Stimulated activated CD4-positive, alpha-beta T cell treated with anti-CD3 and anti-CD28 coated beads, Interleukin-15, amount 100 ng/mL, for 48 hours (primary cell): ENCODE measurements at regions not wholly inside any gene's neighbourhood (a gene's known extent, or its start where the extent isn't known, plus 50 kb on each side); places are given as distances from the start of the nearest gene placed in this dataset.
"Not testable (repeated sequence)": the region's sequence is repeated elsewhere in the genome, so short reads cannot be mapped to it uniquely, and the experiment has no call there.

Experiments
- DNase-seq, 2 donors: peaks; one replicate each; pipeline ENCODE4 v3.0.0-alpha.2; 2020; ENCODE audit warnings: low read depth in 2 of 2

DNA sequence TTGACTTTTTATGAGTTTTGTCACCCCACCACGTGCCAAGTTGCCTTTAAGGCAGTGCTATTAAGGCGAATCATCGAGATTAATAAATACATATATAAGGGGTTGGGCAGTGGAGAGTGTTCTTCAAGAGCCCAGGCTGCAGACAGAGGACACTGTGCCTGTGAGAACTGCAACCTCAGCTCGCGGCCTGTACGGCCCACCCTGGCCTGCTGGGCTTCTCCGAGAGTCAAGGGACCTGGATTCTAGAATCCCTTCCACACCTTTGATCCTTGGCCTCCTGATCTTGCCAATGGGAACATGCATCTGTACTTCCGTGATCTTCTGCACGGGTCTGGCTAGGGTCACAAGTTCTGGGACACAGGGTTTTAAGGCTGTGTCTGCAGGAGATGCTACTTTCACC lies 54.5 kb downstream of the IRX5 start:
- DNase-seq = no peak

DNA sequence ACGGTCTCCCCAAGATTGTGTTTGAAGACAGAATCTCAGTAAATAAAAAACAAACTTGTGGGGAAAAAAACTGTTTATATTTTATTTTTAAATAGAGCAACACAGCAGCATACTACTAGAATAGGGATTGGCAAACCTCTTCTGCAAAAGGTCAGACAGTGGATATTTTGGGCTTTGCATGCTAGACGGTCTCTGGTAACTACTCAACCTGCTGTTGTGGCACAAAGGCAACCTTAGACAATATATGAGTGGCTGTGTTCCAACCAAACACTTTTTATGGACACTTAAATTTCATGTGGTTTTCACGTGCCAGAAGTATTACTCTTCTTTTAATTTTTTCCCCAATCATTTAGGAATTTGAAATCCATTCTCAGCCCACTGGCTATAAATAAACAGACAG lies 55.0 kb downstream of the IRX5 start:
- DNase-seq = no peak

DNA sequence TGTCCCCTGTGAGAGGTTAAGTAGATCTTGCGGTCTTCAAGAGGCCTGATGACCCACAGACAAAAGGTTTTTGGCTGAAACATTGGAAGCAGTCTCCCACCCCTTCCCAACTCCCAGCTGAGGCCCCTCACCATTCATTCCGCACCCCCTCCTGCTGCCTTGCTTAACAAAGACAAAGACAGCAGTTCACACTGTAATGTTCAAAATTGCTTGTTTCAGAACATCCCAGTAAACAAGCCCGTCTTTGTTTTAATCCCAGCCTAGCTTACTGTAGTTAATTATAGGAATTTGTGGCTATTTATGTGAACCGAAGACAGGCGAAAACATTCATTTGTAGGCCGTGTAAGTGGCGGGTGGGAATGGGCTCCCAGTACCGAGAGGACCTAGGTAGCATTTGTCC lies 55.7 kb downstream of the IRX5 start:
- no peak for DNase-seq

- DNase-seq = no peak
These were observed 56.4 kb downstream of the IRX5 start for GRCh38 chr16:54987081-54987480.

- DNase-seq = no peak
These were observed 60.9 kb downstream of the IRX5 start for GRCh38 chr16:54991525-54991924.

GRCh38 chr16:54991946-54992345 lies 61.3 kb downstream of the IRX5 start:
- not testable (repeated sequence) for DNase-seq

GRCh38 chr16:54993106-54993895 lies 62.6 kb downstream of the IRX5 start:
- DNase-seq = no peak

DNA sequence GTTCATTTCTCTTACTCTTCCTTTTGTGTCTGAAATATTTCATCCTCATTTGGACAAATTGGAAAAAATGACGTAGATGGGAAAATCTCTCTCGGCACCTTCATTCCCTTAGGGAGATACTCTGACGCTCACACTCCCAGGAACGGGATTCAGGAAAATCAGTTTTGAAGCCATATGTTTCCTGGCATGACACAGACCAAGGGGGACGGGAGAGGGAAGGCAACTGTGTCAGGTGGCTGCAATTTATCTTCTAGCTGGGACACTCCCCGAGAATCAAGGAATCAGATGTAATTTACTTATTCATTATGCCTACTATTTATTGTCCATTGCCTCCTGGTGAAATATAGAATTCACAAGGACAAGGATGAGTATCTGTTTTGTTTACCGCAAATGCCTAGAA lies 65.5 kb downstream of the IRX5 start:
- DNase-seq = no peak

GRCh38 chr16:54998834-54999233 lies 68.2 kb downstream of the IRX5 start:
- DNase-seq = no peak

DNA sequence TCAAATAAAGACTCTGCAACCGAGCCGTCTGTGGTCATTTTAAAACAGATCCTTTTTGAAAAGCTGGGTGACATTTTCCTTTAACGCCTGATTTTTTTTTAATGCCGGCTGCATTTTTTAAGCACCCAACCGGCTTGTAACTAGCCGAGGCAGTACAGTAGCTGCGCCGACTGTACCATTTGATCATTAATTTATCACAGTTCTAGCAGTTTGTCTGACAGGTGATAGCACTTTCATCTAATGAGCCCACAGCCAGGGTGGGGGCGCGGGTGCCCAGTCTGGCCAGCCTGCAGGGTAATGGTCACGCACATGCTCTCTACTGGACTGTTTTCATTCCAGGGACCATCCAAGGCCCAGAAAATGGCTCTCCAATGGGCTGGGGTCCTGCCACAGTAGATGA lies 68.8 kb downstream of the IRX5 start:
- no peak for DNase-seq

- no peak for DNase-seq
These were observed 69.9 kb downstream of the IRX5 start for GRCh38 chr16:55000595-55000994.

DNA sequence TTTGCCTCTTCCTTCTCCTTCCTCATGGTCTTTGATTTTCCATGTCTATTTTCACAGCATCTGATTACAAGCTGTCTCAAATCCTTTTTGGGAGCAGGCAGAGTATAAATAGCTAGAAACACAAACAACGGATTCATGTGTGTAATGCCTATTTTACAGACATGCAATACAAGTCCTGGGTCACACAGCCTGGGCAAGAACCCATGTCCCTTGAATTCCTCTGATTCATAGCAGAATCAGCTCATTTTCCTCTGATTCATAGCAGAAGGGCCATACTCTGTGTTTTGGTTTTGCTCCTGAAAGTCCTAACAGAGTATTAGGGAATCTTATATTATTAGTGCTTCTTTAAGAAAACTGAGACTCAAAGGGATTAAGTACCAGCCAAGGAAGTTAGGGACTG lies 71.3 kb downstream of the IRX5 start:
- DNase-seq = no peak

DNA sequence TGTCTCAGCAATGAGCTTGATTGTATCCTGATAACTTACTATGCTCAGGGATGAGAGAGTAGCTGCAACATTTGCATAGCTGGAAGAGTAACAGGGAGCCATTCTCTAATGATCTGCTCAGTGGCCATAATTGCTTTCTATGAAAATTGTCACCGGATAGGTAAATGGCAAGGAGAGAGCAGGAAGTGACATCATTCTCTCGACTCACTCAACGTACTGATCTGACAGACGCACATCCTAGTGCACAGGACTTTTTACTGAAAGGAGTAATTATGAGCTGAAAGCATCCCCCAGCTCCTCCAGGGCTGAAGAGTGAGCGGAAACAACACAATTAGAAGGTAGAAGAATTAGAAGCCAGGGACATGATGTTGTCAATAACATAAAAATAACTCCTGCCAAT lies 71.8 kb downstream of the IRX5 start:
- no peak for DNase-seq

DNA sequence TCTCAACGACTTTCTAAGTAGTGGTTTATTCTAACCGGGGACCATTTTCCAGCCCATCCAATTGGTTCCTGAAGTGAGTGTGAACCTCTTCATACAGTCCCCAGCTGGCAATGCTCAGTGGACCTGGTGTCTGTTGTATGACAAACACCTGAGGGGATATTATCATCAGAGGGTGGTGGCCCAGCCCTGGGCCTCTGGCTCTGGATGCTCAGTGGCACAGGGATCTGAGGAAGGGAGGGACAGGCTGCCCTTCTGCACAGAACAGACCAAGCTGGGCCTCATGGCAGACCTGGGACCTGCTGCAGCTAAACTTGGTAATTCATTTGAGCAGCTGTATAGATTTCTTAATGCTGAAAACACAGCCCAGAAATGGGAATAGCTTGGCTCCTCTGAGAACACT lies 72.6 kb downstream of the IRX5 start:
- no peak for DNase-seq

- DNase-seq = no peak
These were observed 73.3 kb downstream of the IRX5 start for GRCh38 chr16:55003916-55004315.

DNA sequence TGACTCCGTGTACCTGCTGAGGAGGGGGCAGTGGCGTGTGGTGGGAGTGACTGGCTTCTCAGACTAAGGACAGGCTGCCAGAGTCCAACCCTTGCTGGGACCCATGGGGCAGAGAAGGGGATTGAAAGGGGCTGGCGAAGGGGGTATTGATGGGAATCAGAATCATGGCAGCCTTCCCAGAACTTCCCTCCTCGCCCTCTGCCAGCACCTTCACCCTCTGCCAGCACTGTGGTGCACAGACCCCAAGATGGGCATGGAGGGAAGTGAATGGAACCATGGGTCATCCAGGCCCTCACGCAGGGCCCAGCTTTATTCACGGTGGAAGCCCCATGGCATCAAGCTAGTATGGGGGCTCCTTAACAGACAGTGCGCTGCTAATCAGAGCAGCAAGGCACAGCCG lies 76.8 kb downstream of the IRX5 start:
- DNase-seq = no peak

DNA sequence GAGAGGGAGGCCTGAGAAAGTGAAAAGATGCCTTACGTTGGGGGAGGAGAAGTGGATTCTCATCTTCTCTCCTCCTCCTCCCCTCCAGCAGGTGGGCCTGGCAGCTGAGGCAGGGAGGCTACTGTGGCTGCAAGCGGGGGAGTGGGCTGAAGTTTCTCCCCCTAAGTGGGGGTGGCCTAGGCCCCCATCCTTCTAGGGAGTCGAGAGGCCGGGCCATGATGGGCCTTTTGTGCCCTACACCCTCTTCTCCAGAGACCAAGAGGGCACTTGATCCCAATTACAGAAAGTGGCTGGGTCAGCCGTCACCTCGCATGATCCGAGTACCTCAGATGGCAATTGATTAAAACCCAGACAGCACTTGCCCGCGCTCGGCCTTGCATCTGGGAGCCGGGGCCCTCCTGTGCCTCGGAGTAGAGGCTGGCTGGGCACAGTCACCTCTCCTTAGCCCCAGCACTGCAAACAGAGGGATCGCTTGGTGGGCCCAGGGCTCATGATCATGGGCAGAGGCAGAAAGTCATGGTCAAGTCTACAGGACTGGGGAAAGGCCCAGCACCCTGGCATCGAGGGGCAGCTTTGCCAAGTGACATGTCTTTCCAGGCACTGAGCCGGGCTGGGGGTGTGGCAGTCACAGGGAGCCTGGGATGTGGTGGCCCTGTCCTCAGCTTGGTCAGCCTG lies 78.3 kb downstream of the IRX5 start:
- no peak for DNase-seq

DNA sequence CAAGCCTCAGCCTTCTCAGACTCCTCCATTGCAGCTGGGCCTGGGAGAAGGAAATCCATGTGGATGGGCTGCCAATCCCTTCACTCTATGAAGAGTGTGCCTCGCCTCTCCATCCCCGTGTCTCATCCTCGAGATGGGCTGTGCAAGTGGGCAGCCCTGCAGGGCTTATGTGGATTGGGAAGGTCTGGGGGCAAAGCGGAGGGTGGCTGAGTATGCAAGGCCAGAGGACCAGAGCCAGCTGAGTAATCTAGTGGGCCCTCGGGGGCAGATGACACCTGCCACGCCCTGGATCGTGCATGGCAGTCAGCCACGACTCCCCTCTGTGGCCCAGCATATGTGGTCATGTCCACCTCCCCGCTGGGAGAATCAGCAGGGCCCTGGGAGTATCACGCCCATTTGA lies 78.9 kb downstream of the IRX5 start:
- no peak for DNase-seq

DNA sequence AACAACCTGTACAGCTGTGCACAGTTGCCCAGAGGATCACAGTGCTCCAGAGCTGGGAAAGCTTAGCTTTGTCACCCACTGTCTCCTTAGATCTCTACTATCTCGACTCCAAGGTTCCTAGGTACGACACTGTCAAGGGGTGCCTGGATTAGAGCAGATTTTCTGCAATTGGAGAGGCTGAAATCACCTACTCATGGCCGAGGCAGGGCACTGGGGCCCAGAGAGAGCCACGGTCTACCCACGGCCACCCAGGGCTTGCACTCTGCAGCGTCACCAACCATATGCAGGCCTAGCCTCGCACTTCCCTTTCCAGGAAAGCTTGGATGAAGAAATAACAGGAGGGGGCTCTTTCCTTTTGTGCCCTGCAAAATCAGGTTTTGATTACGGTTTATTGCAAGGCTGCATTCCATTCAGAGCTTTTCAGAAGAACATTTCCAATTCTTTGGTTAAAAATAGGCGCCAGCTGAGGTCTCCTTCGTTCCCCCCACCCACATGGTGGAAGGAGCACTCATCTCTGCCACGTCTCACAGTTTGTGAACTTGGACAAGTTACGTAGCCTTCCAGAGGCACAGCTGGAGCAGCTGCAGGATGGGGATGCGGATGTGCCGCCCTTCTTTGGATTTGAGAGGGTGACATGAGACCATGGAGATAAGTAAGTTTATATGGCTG lies 80.0 kb downstream of the IRX5 start:
- no peak for DNase-seq

GRCh38 chr16:55012362-55012761 lies 81.7 kb downstream of the IRX5 start:
- no peak for DNase-seq

- no peak for DNase-seq
These were observed 82.1 kb downstream of the IRX5 start for GRCh38 chr16:55012793-55013192.

DNA sequence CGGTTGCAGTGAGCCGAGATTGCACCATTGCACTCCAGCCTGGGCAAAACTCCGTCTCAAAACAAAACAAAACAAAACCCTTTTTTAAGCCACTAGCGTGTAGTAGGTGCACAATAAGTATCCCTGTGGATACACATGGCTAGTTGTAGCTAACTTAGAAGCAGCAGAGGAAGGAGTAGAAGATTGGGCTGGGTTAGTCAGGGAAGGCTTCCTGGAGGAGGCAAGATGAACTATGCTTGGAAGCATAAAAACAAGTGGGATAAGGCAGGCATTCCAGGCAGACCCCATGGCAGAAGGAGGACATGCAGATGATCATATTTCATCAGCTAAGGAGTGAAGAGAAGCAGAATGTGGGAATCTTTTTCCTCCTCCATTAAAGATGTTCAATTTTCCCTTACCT lies 83.4 kb downstream of the IRX5 start:
- no peak for DNase-seq
